GM12873 (cell line): ENCODE measurements at regions not wholly inside any gene's neighbourhood (a gene's known extent, or its start where the extent isn't known, plus 50 kb on each side); places are given as distances from the start of the nearest gene placed in this dataset.

ENCODE experiments used
- CTCF ChIP-seq: IDR thresholded peaks from 2 replicates; pipeline ENCODE4 v1.5.1; 2012; ENCODE audit warnings: low read depth, mild to moderate bottlenecking, moderate library complexity, low read length, control low read depth; ENCODE audit not compliant: insufficient read depth; ENCODE audit errors: missing control alignments

- no peak for TF ChIP-seq CTCF
These were observed 54.1 kb upstream of the ATP10B start for GRCh38 chr5:160906090-160906489.

- no peak for TF ChIP-seq CTCF
These were observed 53.3 kb upstream of the ATP10B start for GRCh38 chr5:160905285-160905684.

- no peak for TF ChIP-seq CTCF
These were observed 52.6 kb upstream of the ATP10B start for GRCh38 chr5:160904591-160904990.

GRCh38 chr5:160903551-160903950 lies 51.5 kb upstream of the ATP10B start:
- no peak for TF ChIP-seq CTCF

- no peak for TF ChIP-seq CTCF
These were observed 51.1 kb upstream of the ATP10B start for GRCh38 chr5:160903076-160903475.
